Tibial nerve (tissue), 4 donors: ENCODE measurements at regions not wholly inside any gene's neighbourhood (a gene's known extent, or its start where the extent isn't known, plus 50 kb on each side); places are given as distances from the start of the nearest gene placed in this dataset.

Source experiments
- DNase-seq, 2 donors: peaks; one replicate each; pipeline ENCODE4 v3.0.0-alpha.2; 2019; ENCODE audit warnings: low spot score in 2 of 2
- H3K27ac ChIP-seq, 4 donors: fragments of 200-600 bp; sonication (generic) in 3 of 4; one replicate each; pipeline ENCODE4 v1.5.1; 2017 to 2019; ENCODE audit warnings: mild to moderate bottlenecking in 1 of 4
- H3K27me3 ChIP-seq, 2 donors: fragments of 200-600 bp; sonication (generic) in 1 of 2; one replicate each; pipeline versions ENCODE4 v1.5.1 to v1.6.0; 2017 to 2019
- H3K36me3 ChIP-seq, 3 donors: fragments of 200-600 bp; sonication (generic); one replicate each; pipeline ENCODE4 v1.5.1; 2018 to 2019
- H3K4me1 ChIP-seq, 4 donors: fragments of 200-600 bp; sonication (generic) in 3 of 4; one replicate each; pipeline ENCODE4 v1.5.1; 2017 to 2019
- H3K4me3 ChIP-seq, 4 donors: fragments of 200-600 bp; sonication (generic) in 3 of 4; one replicate each; pipeline ENCODE4 v1.5.1; 2017 to 2019; ENCODE audit warnings: mild to moderate bottlenecking in 1 of 4, moderate library complexity in 1 of 4
- H3K9me3 ChIP-seq, 4 donors: fragments of 200-600 bp; sonication (generic) in 3 of 4; one replicate each; pipeline ENCODE4 v1.5.1; 2017 to 2019
- CTCF ChIP-seq, 5 experiments: fragments of 200-600 bp in 3 of 5; fragments of 450-650 bp in 2 of 5; sonication (generic) in 3 of 5; IDR thresholded peaks; one replicate each; pipeline ENCODE4 v1.5.1; 2016 to 2019; ENCODE audit warnings: antibody characterized with exemption in 5 of 5, mild to moderate bottlenecking in 3 of 5, moderate library complexity in 2 of 5
- EP300 ChIP-seq, 2 donors: sonication (generic); formaldehyde crosslinking; IDR thresholded peaks; one replicate each; pipeline ENCODE4 v1.6.1; 2017; ENCODE audit warnings: antibody characterized with exemption in 2 of 2, mild to moderate bottlenecking in 1 of 2
- POLR2A ChIP-seq, 2 donors: fragments of 450-650 bp; IDR thresholded peaks; one replicate each; pipeline ENCODE4 v1.6.1; 2017; ENCODE audit warnings: antibody characterized with exemption in 2 of 2, mild to moderate bottlenecking in 2 of 2, moderate library complexity in 2 of 2
- WGBS, 2 donors: methylation state at CpG; one replicate each; pipeline ENCODE4 v1.1.5; 2018; 5-methylcytosine and 5-hydroxymethylcytosine counted together

GRCh38 chr7:106487892-106488291 lies 173.1 kb downstream of the CCDC71L start:
- H3K27me3 ChIP-seq: no peaks in the 10 kb centered on the region
- no peak overlapping the region for H3K4me3 ChIP-seq
- DNase-seq: no peak
- H3K9me3 ChIP-seq: no peaks in the 10 kb centered on the region
- no peaks in the 10 kb centered on the region for H3K36me3 ChIP-seq
- TF ChIP-seq POLR2A (IDR thresholded peaks at IDR 0.05): no peak
- no peak for TF ChIP-seq EP300 (IDR thresholded peaks at IDR 0.05)
- TF ChIP-seq CTCF (IDR thresholded peaks at IDR 0.05): no peak
- peaks cover 0 to 12% (median 2%) of the 10 kb centered on the region in 4 donors for H3K4me1 ChIP-seq
- no peak overlapping the region for H3K27ac ChIP-seq

GRCh38 chr7:106486331-106486730 lies 174.6 kb downstream of the CCDC71L start:
- Histone ChIP-seq H3K9me3 (no peaks in the 10 kb centered on the region), H3K27ac (peak overlapping the region in 1 of 4 donors; percentile 64), H3K27me3 (no peaks in the 10 kb centered on the region), H3K36me3 (no peaks in the 10 kb centered on the region), H3K4me1 (peaks cover 0 to 12% (median 2%) of the 10 kb centered on the region in 4 donors), H3K4me3 (no peak overlapping the region)
- WGBS, 2 donors: 65 to 70% methylated on average over 3 of the region's 3 CpGs
- DNase-seq: no peak
- no peak for TF ChIP-seq EP300 (IDR thresholded peaks at IDR 0.05)
- no peak for TF ChIP-seq CTCF (IDR thresholded peaks at IDR 0.05)
- TF ChIP-seq POLR2A (IDR thresholded peaks at IDR 0.05): no peak

- no peak overlapping the region for H3K4me3 ChIP-seq
- H3K27me3 ChIP-seq: no peaks in the 10 kb centered on the region
- 85 to 90% methylated on average over 1 of the region's 1 CpG for WGBS, 2 donors
- TF ChIP-seq EP300 (IDR thresholded peaks at IDR 0.05): no peak
- no peak for TF ChIP-seq CTCF (IDR thresholded peaks at IDR 0.05)
- no peak for TF ChIP-seq POLR2A (IDR thresholded peaks at IDR 0.05)
- H3K9me3 ChIP-seq: no peaks in the 10 kb centered on the region
- H3K4me1 ChIP-seq: peaks cover 0 to 12% (median 2%) of the 10 kb centered on the region in 4 donors
- peak overlapping the region in 1 of 4 donors; percentile 64 for H3K27ac ChIP-seq
- no peaks in the 10 kb centered on the region for H3K36me3 ChIP-seq
- DNase-seq: no peak
These were observed 175.0 kb downstream of the CCDC71L start for GRCh38 chr7:106485919-106486318.

GRCh38 chr7:106485031-106485551 lies 175.9 kb downstream of the CCDC71L start:
- H3K9me3 ChIP-seq: no peaks in the 10 kb centered on the region
- H3K36me3 ChIP-seq: no peaks in the 10 kb centered on the region
- no peak for DNase-seq
- H3K4me1 ChIP-seq: peaks cover 0 to 12% (median 2%) of the 10 kb centered on the region in 4 donors
- H3K27ac ChIP-seq: peak overlapping the region in 2 of 4 donors; percentile 30 to 64
- no peak overlapping the region for H3K4me3 ChIP-seq
- 79 to 84% methylated on average over 1 of the region's 1 CpG for WGBS, 2 donors
- no peaks in the 10 kb centered on the region for H3K27me3 ChIP-seq
- TF ChIP-seq POLR2A (IDR thresholded peaks at IDR 0.05) (no peak), CTCF (IDR thresholded peaks at IDR 0.05) (no peak), EP300 (IDR thresholded peaks at IDR 0.05) (no peak)

- H3K4me3 ChIP-seq: no peak overlapping the region
- no peak for DNase-seq
- TF ChIP-seq CTCF (IDR thresholded peaks at IDR 0.05): no peak
- TF ChIP-seq POLR2A (IDR thresholded peaks at IDR 0.05): no peak
- no peak for TF ChIP-seq EP300 (IDR thresholded peaks at IDR 0.05)
- 40 to 48% methylated on average over 1 of the region's 1 CpG for WGBS, 2 donors
- H3K27me3 ChIP-seq: no peaks in the 10 kb centered on the region
- no peaks in the 10 kb centered on the region for H3K36me3 ChIP-seq
- peaks cover 0 to 12% (median 2%) of the 10 kb centered on the region in 4 donors for H3K4me1 ChIP-seq
- H3K9me3 ChIP-seq: no peaks in the 10 kb centered on the region
- no peak overlapping the region for H3K27ac ChIP-seq
These were observed 176.4 kb downstream of the CCDC71L start for GRCh38 chr7:106484562-106484961.
